ENCODE measurements at regions not wholly inside any gene's neighbourhood (a gene's known extent, or its start where the extent isn't known, plus 50 kb on each side); places are given as distances from the start of the nearest gene placed in this dataset.
A peak's percentile ranks its signal among the peaks of the same experiment; 100 is the strongest.

- no peaks in the 10 kb centered on the region for H3K27me3 ChIP-seq
- no peak for DNase-seq (ENCODE audit: low spot score in 2 of 2)
- H3K9me3 ChIP-seq = no peaks in the 10 kb centered on the region
- no peak for TF ChIP-seq POLR2AphosphoS5 (IDR thresholded peaks at IDR 0.05)
- no peak for TF ChIP-seq EP300 (IDR thresholded peaks at IDR 0.05)
- no peak for TF ChIP-seq CTCF (IDR thresholded peaks at IDR 0.05)
- no peak for TF ChIP-seq POLR2A (IDR thresholded peaks at IDR 0.05)
- H3K4me1 ChIP-seq = peaks cover 26% of the 10 kb centered on the region
- 57% methylated on average over 4 of the region's 4 CpGs for WGBS
- no peak overlapping the region for H3K4me3 ChIP-seq
- no peaks in the 10 kb centered on the region for H3K36me3 ChIP-seq
- H3K27ac ChIP-seq = peak overlapping the region; percentile 83
Observed at GRCh38 chr2:64732146-64732545, 78.4 kb upstream of the SERTAD2 start.

- no peak overlapping the region for H3K4me3 ChIP-seq
- DNase-seq (ENCODE audit: low spot score in 2 of 2) = no peak
- peaks cover 11% of the 10 kb centered on the region for H3K4me1 ChIP-seq
- H3K9me3 ChIP-seq = no peaks in the 10 kb centered on the region
- TF ChIP-seq EP300 (IDR thresholded peaks at IDR 0.05) (no peak), CTCF (IDR thresholded peaks at IDR 0.05) (no peak)
- H3K36me3 ChIP-seq = no peaks in the 10 kb centered on the region
- H3K27ac ChIP-seq = no peak overlapping the region
- 62% methylated on average over 2 of the region's 2 CpGs for WGBS
- no peaks in the 10 kb centered on the region for H3K27me3 ChIP-seq
Observed at GRCh38 chr2:64735504-64735903, 81.8 kb upstream of the SERTAD2 start.

GRCh38 chr2:64737547-64737946 lies 83.8 kb upstream of the SERTAD2 start:
- H3K4me1 ChIP-seq = no peaks in the 10 kb centered on the region
- no peaks in the 10 kb centered on the region for H3K27me3 ChIP-seq
- TF ChIP-seq CTCF (IDR thresholded peaks at IDR 0.05) (no peak), POLR2A (IDR thresholded peaks at IDR 0.05) (no peak), EP300 (IDR thresholded peaks at IDR 0.05) (no peak), POLR2AphosphoS5 (IDR thresholded peaks at IDR 0.05) (no peak)
- no peaks in the 10 kb centered on the region for H3K9me3 ChIP-seq
- no peak for DNase-seq (ENCODE audit: low spot score in 2 of 2)
- H3K27ac ChIP-seq = no peak overlapping the region
- H3K4me3 ChIP-seq = no peak overlapping the region
- no peaks in the 10 kb centered on the region for H3K36me3 ChIP-seq

- no peaks in the 10 kb centered on the region for H3K9me3 ChIP-seq
- no peaks in the 10 kb centered on the region for H3K4me1 ChIP-seq
- TF ChIP-seq POLR2A (IDR thresholded peaks at IDR 0.05) (no peak), POLR2AphosphoS5 (IDR thresholded peaks at IDR 0.05) (no peak), EP300 (IDR thresholded peaks at IDR 0.05) (no peak), CTCF (IDR thresholded peaks at IDR 0.05) (no peak)
- no peak overlapping the region for H3K4me3 ChIP-seq
- no peaks in the 10 kb centered on the region for H3K27me3 ChIP-seq
- H3K27ac ChIP-seq = no peak overlapping the region
- no peak for DNase-seq (ENCODE audit: low spot score in 2 of 2)
- WGBS = 100% methylated on average over 1 of the region's 1 CpG
- H3K36me3 ChIP-seq = no peaks in the 10 kb centered on the region
Observed at GRCh38 chr2:64738026-64738425, 84.3 kb upstream of the SERTAD2 start.

- Histone ChIP-seq H3K36me3 (no peaks in the 10 kb centered on the region), H3K27ac (no peak overlapping the region), H3K9me3 (no peaks in the 10 kb centered on the region), H3K4me3 (no peak overlapping the region), H3K27me3 (no peaks in the 10 kb centered on the region), H3K4me1 (peaks cover 10% of the 10 kb centered on the region)
- no peak for TF ChIP-seq POLR2A (IDR thresholded peaks at IDR 0.05)
- no peak for TF ChIP-seq EP300 (IDR thresholded peaks at IDR 0.05)
- no peak for TF ChIP-seq CTCF (IDR thresholded peaks at IDR 0.05)
- TF ChIP-seq POLR2AphosphoS5 (IDR thresholded peaks at IDR 0.05) = no peak
- no peak for DNase-seq (ENCODE audit: low spot score in 2 of 2)
- WGBS = 83% methylated on average over 1 of the region's 1 CpG
Observed at GRCh38 chr2:64742678-64743077, 89.0 kb upstream of the SERTAD2 start.
